Renal pelvis (tissue), 1 donor: ENCODE measurements at regions not wholly inside any gene's neighbourhood (a gene's known extent, or its start where the extent isn't known, plus 50 kb on each side); places are given as distances from the start of the nearest gene placed in this dataset.
"Not testable (repeated sequence)": the region's sequence is repeated elsewhere in the genome, so short reads cannot be mapped to it uniquely, and the experiment has no call there.

Experiments
- DNase-seq: peaks from one replicate; pipeline ENCODE4 v3.0.0-alpha.2; 2013

- DNase-seq: not testable (repeated sequence)
Measured at GRCh38 chr2:37722971-37723370, 51.5 kb upstream of the CDC42EP3 start.

GRCh38 chr2:37730037-37730818 is 58.8 kb upstream of the CDC42EP3 start:
- no peak for DNase-seq

GRCh38 chr2:37732412-37732811 is 61.0 kb upstream of the CDC42EP3 start:
- DNase-seq: not testable (repeated sequence)

GRCh38 chr2:37733251-37733650 is 61.8 kb upstream of the CDC42EP3 start:
- DNase-seq: no peak

GRCh38 chr2:37733955-37734354 is 62.5 kb upstream of the CDC42EP3 start:
- DNase-seq: not testable (repeated sequence)

GRCh38 chr2:37734891-37735523 is 63.6 kb upstream of the CDC42EP3 start:
- DNase-seq: not testable (repeated sequence)

- not testable (repeated sequence) for DNase-seq
Measured at GRCh38 chr2:37735524-37735910, 64.1 kb upstream of the CDC42EP3 start.

- DNase-seq: no peak
Measured at GRCh38 chr2:37737507-37737906, 66.1 kb upstream of the CDC42EP3 start.

GRCh38 chr2:37738266-37738885 is 66.9 kb upstream of the CDC42EP3 start:
- no peak for DNase-seq

GRCh38 chr2:37739153-37739552 is 67.7 kb upstream of the CDC42EP3 start:
- DNase-seq: no peak

GRCh38 chr2:37740164-37740739 is 68.8 kb upstream of the CDC42EP3 start:
- DNase-seq: no peak

- no peak for DNase-seq
Measured at GRCh38 chr2:37742286-37742685, 70.8 kb upstream of the CDC42EP3 start.

- no peak for DNase-seq
Measured at GRCh38 chr2:37744010-37744409, 72.6 kb upstream of the CDC42EP3 start.

- not testable (repeated sequence) for DNase-seq
Measured at GRCh38 chr2:37744961-37745360, 73.5 kb upstream of the CDC42EP3 start.

- not testable (repeated sequence) for DNase-seq
Measured at GRCh38 chr2:37746011-37746410, 74.6 kb upstream of the CDC42EP3 start.

GRCh38 chr2:37746883-37747282 is 75.4 kb upstream of the CDC42EP3 start:
- no peak for DNase-seq

- no peak for DNase-seq
Measured at GRCh38 chr2:37748541-37748940, 77.1 kb upstream of the CDC42EP3 start.

GRCh38 chr2:37750286-37750685 is 78.8 kb upstream of the CDC42EP3 start:
- DNase-seq: not testable (repeated sequence)

GRCh38 chr2:37752766-37753165 is 81.3 kb upstream of the CDC42EP3 start:
- no peak for DNase-seq

GRCh38 chr2:37753758-37754157 is 82.3 kb upstream of the CDC42EP3 start:
- DNase-seq: no peak

GRCh38 chr2:37755961-37756559 is 84.6 kb upstream of the CDC42EP3 start:
- not testable (repeated sequence) for DNase-seq

- peak; percentile 72 for DNase-seq
Measured at GRCh38 chr2:37757456-37757855, 86.0 kb upstream of the CDC42EP3 start.
